ENCODE measurements at regions not wholly inside any gene's neighbourhood (a gene's known extent, or its start where the extent isn't known, plus 50 kb on each side); places are given as distances from the start of the nearest gene placed in this dataset.
A peak's percentile ranks its signal among the peaks of the same experiment; 100 is the strongest.

DNA sequence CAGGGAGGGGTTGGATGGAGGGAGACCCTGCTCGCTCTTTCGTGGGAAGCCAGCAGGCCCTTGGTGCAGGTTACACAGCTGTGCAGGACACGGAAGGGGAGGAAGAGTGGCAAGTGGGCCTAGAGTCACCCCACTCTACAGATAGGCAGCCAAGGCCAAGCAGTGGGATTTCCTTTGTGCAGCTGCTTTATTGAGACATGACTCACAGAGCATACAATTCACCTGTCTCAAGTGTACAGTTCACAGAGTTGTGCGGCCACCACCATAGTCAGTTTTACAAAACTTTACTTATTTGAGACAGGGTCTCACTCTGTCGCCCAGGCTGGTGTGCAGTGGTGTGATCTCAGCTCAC, 91.2 kb upstream of the CIBAR2 start:
- Histone ChIP-seq H2AK9ac (replicated peaks; ENCODE audit: low read depth, low read length, poor library complexity) (peak overlapping the region; percentile 95), H3K27me3 (ENCODE audit: control insufficient read depth, insufficient read depth, low read length) (no peaks in the 10 kb centered on the region), H2AK5ac (ENCODE audit: low read depth, low read length) (peak overlapping the region; percentile 98), H3K4me1 (ENCODE audit: control insufficient read depth, insufficient read depth, low read length) (peaks cover 72% of the 10 kb centered on the region), H3K23ac (ENCODE audit: low read depth, low read length) (peak overlapping the region; percentile 10; the same call in 1 of the 2 replicates), H2BK120ac (ENCODE audit: low read depth, low read length) (peak overlapping the region; percentile 88), H3K9ac (ENCODE audit: low read depth, low read length) (no peak overlapping the region), H3K4me2 (ENCODE audit: low read depth, low read length) (no peak overlapping the region), H4K5ac (ENCODE audit: low read depth, low read length) (peak overlapping the region; percentile 65), H3K79me1 (ENCODE audit: low read depth in 1 of 2, low read length in 2 of 2) (peaks cover 30 to 92% of the 10 kb centered on the region in 2 experiments), H3K9me3 (ENCODE audit: control insufficient read depth, insufficient read depth, low read length) (peaks cover 2% of the 10 kb centered on the region; the same call in 1 of the 2 replicates), H2BK15ac (ENCODE audit: low read depth, low read length) (peak overlapping the region; percentile 87; the same call in 2 of the 3 replicates), H3K56ac (ENCODE audit: extremely low read depth, insufficient read depth, low read length) (no peak overlapping the region), H3K27ac (ENCODE audit: insufficient read depth, low read length) (peak overlapping the region; percentile 73), H3K9me1 (ENCODE audit: insufficient read depth, low read length) (peaks cover 36% of the 10 kb centered on the region), H2BK5ac (ENCODE audit: low read depth, low read length, poor library complexity, severe bottlenecking) (peak overlapping the region; percentile 94), H3K14ac (replicated peaks; ENCODE audit: low read depth, low read length) (peak overlapping the region; percentile 18), H2BK20ac (ENCODE audit: low read depth, low read length) (peak overlapping the region; percentile 87), H4K20me1 (ENCODE audit: insufficient read depth, low read length) (peaks cover 22% of the 10 kb centered on the region), H4K91ac (ENCODE audit: insufficient read depth, low read depth, low read length) (peak overlapping the region; percentile 90), H3K36me3 (ENCODE audit: control insufficient read depth, insufficient read depth, low read length) (no peaks in the 10 kb centered on the region), H3K4me3 (ENCODE audit: insufficient read depth, low read depth, low read length) (no peak overlapping the region), H3K4ac (ENCODE audit: low read depth, low read length) (peak overlapping the region; percentile 88), H4K8ac (ENCODE audit: low read depth in 2 of 2, low read length in 2 of 2) (peak overlapping the region; percentile 46 to 54; a peak in 3 of 4 replicates), H2AFZ (replicated peaks; ENCODE audit: low read length, poor library complexity) (no peak overlapping the region), H3K18ac (ENCODE audit: low read depth, low read length) (peak overlapping the region; percentile 65)
- DNase-seq (no peak), ATAC-seq (ENCODE audit: low read depth) (no peak)
- in situ Hi-C loops (cut with MboI; ENCODE audit: low sequenced_read_pairs) = no loop called here
- CTCF ChIA-PET = no interaction called here
- intact Hi-C loops (cut with micrococcal nuclease) = no loop called here
- POLR2A ChIA-PET (ENCODE audit: unreplicated experiment) = no interaction called here
- dilution Hi-C loops (cut with HindIII; ENCODE audit: low sequenced_read_pairs, unreplicated experiment) = no loop called here
- TF ChIP-seq RFX5 (IDR thresholded peaks at IDR 0.05; ENCODE audit: low read depth, low read length) = no peak
- TF ChIP-seq POLR2A (IDR thresholded peaks at IDR 0.05; ENCODE audit: low read depth, low read length) = no peak
- no peak for TF ChIP-seq NFE2L2 (IDR thresholded peaks at IDR 0.05; ENCODE audit: low read depth, low read length)
- TF ChIP-seq CEBPB (IDR thresholded peaks at IDR 0.05; ENCODE audit: low read depth, low read length) = no peak
- no peak for TF ChIP-seq MAFK (IDR thresholded peaks at IDR 0.05; ENCODE audit: low read depth, low read length)
- TF ChIP-seq, protein P1, sequence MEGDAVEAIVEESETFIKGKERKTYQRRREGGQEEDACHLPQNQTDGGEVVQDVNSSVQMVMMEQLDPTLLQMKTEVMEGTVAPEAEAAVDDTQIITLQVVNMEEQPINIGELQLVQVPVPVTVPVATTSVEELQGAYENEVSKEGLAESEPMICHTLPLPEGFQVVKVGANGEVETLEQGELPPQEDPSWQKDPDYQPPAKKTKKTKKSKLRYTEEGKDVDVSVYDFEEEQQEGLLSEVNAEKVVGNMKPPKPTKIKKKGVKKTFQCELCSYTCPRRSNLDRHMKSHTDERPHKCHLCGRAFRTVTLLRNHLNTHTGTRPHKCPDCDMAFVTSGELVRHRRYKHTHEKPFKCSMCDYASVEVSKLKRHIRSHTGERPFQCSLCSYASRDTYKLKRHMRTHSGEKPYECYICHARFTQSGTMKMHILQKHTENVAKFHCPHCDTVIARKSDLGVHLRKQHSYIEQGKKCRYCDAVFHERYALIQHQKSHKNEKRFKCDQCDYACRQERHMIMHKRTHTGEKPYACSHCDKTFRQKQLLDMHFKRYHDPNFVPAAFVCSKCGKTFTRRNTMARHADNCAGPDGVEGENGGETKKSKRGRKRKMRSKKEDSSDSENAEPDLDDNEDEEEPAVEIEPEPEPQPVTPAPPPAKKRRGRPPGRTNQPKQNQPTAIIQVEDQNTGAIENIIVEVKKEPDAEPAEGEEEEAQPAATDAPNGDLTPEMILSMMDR (conservative IDR thresholded peaks at IDR 0.05; ENCODE audit: low read depth, low read length) = no peak
- TF ChIP-seq FOS (IDR thresholded peaks at IDR 0.05; ENCODE audit: low read depth, low read length) = no peak
- TF ChIP-seq RCOR1 (IDR thresholded peaks at IDR 0.05; ENCODE audit: insufficient replicate concordance, low read length) = no peak
- TF ChIP-seq MXI1 (IDR thresholded peaks at IDR 0.05; ENCODE audit: borderline replicate concordance, low read depth, low read length) = no peak
- TF ChIP-seq, protein P2, sequence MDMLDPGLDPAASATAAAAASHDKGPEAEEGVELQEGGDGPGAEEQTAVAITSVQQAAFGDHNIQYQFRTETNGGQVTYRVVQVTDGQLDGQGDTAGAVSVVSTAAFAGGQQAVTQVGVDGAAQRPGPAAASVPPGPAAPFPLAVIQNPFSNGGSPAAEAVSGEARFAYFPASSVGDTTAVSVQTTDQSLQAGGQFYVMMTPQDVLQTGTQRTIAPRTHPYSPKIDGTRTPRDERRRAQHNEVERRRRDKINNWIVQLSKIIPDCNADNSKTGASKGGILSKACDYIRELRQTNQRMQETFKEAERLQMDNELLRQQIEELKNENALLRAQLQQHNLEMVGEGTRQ (IDR thresholded peaks at IDR 0.05; ENCODE audit: low read depth, low read length) = no peak
- TF ChIP-seq, protein P3, sequence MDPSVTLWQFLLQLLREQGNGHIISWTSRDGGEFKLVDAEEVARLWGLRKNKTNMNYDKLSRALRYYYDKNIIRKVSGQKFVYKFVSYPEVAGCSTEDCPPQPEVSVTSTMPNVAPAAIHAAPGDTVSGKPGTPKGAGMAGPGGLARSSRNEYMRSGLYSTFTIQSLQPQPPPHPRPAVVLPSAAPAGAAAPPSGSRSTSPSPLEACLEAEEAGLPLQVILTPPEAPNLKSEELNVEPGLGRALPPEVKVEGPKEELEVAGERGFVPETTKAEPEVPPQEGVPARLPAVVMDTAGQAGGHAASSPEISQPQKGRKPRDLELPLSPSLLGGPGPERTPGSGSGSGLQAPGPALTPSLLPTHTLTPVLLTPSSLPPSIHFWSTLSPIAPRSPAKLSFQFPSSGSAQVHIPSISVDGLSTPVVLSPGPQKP (IDR thresholded peaks at IDR 0.05; ENCODE audit: borderline replicate concordance, low read depth, low read length) = no peak
- TF ChIP-seq MAZ (IDR thresholded peaks at IDR 0.05; ENCODE audit: borderline replicate concordance, low read depth, low read length) = no peak
- no peak for TF ChIP-seq SMC3 (IDR thresholded peaks at IDR 0.05; ENCODE audit: low read depth, low read length)
- TF ChIP-seq RAD21 (IDR thresholded peaks at IDR 0.05; ENCODE audit: low read length) = no peak
- TF ChIP-seq BHLHE40 (IDR thresholded peaks at IDR 0.05; ENCODE audit: low read depth, low read length) = no peak
- TF ChIP-seq CHD1 (IDR thresholded peaks at IDR 0.05; ENCODE audit: low read depth, low read length) = no peak
- BruUV-seq (replicated peaks) = no TSS peak
- no CpG with 5 or more reads among the region's 5 CpGs for WGBS, 2 experiments (ENCODE audit: extremely low coverage in 2 of 2, insufficient read length in 1 of 2)

Data from IMR-90 (cell line).